ENCODE measurements at regions not wholly inside any gene's neighbourhood (a gene's known extent, or its start where the extent isn't known, plus 50 kb on each side); places are given as distances from the start of the nearest gene placed in this dataset.
"Not testable (repeated sequence)": the region's sequence is repeated elsewhere in the genome, so short reads cannot be mapped to it uniquely, and the experiment has no call there.

DNA sequence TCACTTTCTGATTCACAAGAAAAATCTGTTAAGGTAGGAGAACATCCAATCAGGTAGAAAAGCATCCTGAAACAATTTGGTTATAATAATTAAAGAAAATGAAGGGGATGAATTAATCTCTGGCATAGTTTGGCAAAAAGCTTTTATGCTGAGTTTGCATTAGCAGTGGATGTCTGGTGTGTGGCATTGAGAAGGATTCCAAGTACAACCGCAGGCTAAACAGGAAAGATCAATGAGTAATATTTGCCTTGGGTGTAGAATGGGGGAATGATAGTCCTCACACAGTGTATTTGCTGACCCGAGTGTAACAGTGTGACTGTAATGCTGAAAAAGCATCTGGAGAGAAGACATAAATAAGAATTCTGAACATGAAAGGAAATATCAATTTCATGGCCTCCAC is 68.3 kb upstream of the SESTD1 start:
- no peaks in the 10 kb centered on the region for H3K27me3 ChIP-seq (replicated peaks; ENCODE audit: insufficient read depth)
- no peak overlapping the region for H3K27ac ChIP-seq
- H3K4me1 ChIP-seq (replicated peaks): no peaks in the 10 kb centered on the region
- TF ChIP-seq POLR2AphosphoS5 (IDR thresholded peaks at IDR 0.05) (no peak), POLR2A (IDR thresholded peaks at IDR 0.05) (no peak)
- TF ChIP-seq, protein P1, sequence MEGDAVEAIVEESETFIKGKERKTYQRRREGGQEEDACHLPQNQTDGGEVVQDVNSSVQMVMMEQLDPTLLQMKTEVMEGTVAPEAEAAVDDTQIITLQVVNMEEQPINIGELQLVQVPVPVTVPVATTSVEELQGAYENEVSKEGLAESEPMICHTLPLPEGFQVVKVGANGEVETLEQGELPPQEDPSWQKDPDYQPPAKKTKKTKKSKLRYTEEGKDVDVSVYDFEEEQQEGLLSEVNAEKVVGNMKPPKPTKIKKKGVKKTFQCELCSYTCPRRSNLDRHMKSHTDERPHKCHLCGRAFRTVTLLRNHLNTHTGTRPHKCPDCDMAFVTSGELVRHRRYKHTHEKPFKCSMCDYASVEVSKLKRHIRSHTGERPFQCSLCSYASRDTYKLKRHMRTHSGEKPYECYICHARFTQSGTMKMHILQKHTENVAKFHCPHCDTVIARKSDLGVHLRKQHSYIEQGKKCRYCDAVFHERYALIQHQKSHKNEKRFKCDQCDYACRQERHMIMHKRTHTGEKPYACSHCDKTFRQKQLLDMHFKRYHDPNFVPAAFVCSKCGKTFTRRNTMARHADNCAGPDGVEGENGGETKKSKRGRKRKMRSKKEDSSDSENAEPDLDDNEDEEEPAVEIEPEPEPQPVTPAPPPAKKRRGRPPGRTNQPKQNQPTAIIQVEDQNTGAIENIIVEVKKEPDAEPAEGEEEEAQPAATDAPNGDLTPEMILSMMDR (IDR thresholded peaks at IDR 0.05): no peak
- intact Hi-C loops (cut with DNase I): no loop called here
- H3K4me3 ChIP-seq: no peak overlapping the region
- 41% methylated on average over 2 of the region's 2 CpGs for WGBS
- no peaks in the 10 kb centered on the region for H3K36me3 ChIP-seq
- no peak for DNase-seq (ENCODE audit: low spot score)
- H3K9me3 ChIP-seq: no peaks in the 10 kb centered on the region

DNA sequence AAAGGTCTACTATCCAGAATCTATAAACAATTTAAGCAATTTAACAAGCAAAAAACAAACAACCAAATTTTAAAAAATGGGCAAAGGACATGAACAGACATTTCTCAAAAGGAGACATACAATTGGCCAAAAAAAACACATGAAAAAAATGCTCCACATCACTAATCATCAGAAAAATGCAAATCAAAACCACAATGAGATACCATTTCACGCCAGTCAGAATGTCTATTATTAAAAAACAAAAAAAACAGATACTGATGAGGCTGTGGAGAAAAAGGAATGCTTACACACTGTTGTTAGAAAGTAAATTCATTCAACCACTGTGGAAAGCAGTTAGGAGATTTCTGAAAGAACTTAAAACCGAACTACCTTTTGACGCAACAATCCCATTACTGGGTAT is 66.4 kb upstream of the SESTD1 start:
- WGBS: 96% methylated on average over 3 of the region's 3 CpGs
- Histone ChIP-seq H3K4me1 (replicated peaks) (no peaks in the 10 kb centered on the region), H3K36me3 (no peaks in the 10 kb centered on the region), H3K9me3 (no peaks in the 10 kb centered on the region), H3K27ac (no peak overlapping the region), H3K4me3 (no peak overlapping the region), H3K27me3 (replicated peaks; ENCODE audit: insufficient read depth) (no peaks in the 10 kb centered on the region)
- TF ChIP-seq, protein P1 (IDR thresholded peaks at IDR 0.05): no peak
- TF ChIP-seq POLR2AphosphoS5 (IDR thresholded peaks at IDR 0.05) (no peak), POLR2A (IDR thresholded peaks at IDR 0.05) (no peak)
- no peak for DNase-seq (ENCODE audit: low spot score)
- intact Hi-C loops (cut with DNase I): no loop called here

DNA sequence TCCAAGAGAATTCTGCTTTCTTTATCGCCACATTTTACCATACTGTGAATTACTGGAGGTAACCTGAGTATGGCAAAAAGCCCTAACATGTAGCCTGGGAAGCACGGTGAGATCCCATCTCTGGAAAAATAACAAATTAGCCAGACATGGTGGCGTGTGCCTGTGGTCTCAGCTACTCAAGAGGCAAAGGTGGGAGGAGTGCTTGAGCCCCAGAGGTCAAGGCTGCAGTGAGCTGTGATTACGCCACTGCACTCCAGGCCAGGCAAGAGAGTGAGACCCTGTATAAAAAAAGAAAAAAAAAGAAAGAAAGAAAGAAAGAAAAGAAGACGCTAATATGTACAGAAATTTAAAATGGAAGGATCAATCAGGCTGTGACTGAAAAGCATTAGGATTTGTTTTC is 57.7 kb upstream of the SESTD1 start:
- 84% methylated on average over 5 of the region's 5 CpGs for WGBS

DNA sequence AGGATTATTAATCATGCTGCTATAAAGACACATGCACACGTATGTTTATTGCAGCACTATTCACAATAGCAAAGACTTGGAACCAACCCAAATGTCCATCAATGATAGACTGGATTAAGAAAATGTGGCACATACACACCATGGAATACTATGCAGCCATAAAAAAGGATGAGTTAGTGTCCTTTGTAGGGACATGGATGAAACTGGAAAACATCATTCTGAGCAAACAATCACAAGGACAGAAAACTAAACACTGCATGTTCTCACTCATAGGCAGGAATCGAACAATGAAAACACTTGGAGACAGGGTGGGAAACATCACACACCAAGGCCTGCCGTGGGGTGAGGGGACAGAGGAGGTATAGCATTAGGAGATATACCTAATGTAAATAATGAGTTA is 56.4 kb upstream of the SESTD1 start:
- H3K4me3 ChIP-seq; H3K27ac ChIP-seq; H3K36me3 ChIP-seq; H3K9me3 ChIP-seq; intact Hi-C loops (cut with DNase I); DNase-seq (ENCODE audit: low spot score); H3K27me3 ChIP-seq (replicated peaks; ENCODE audit: insufficient read depth); H3K4me1 ChIP-seq (replicated peaks): not testable (repeated sequence)
- 89% methylated on average over 3 of the region's 3 CpGs for WGBS

More for the DNA sequence above, 57.7 kb upstream of the SESTD1 start:
- H3K4me3 ChIP-seq: no peak overlapping the region
- no peaks in the 10 kb centered on the region for H3K27me3 ChIP-seq (replicated peaks; ENCODE audit: insufficient read depth)
- no peak for DNase-seq (ENCODE audit: low spot score)
- H3K36me3 ChIP-seq: no peaks in the 10 kb centered on the region
- intact Hi-C loops (cut with DNase I): no loop called here
- H3K9me3 ChIP-seq: no peaks in the 10 kb centered on the region
- TF ChIP-seq, protein P1 (IDR thresholded peaks at IDR 0.05): no peak
- TF ChIP-seq POLR2A (IDR thresholded peaks at IDR 0.05) (no peak), POLR2AphosphoS5 (IDR thresholded peaks at IDR 0.05) (no peak)
- no peak overlapping the region for H3K27ac ChIP-seq
- no peaks in the 10 kb centered on the region for H3K4me1 ChIP-seq (replicated peaks)

- H3K9me3 ChIP-seq; H3K27me3 ChIP-seq (replicated peaks; ENCODE audit: insufficient read depth); DNase-seq (ENCODE audit: low spot score); H3K27ac ChIP-seq; H3K4me3 ChIP-seq; H3K36me3 ChIP-seq; H3K4me1 ChIP-seq (replicated peaks); intact Hi-C loops (cut with DNase I): not testable (repeated sequence)
- 88% methylated on average over 9 of the region's 9 CpGs for WGBS
Observed at GRCh38 chr2:179314729-179315128, 50.1 kb upstream of the SESTD1 start.

Data from prostate gland (tissue), 2 donors.